Ectodermal cell (in vitro differentiated cells): ENCODE measurements at regions not wholly inside any gene's neighbourhood (a gene's known extent, or its start where the extent isn't known, plus 50 kb on each side); places are given as distances from the start of the nearest gene placed in this dataset.

Experiments
- H3K27ac ChIP-seq: 2 replicates; pipeline ENCODE4 v1.7.0; 2013; ENCODE audit warnings: mild to moderate bottlenecking, low read depth, low read length; ENCODE audit not compliant: insufficient read depth, poor library complexity, severe bottlenecking
- H3K27me3 ChIP-seq: 2 replicates; pipeline ENCODE4 v1.7.0; 2013; ENCODE audit warnings: mild to moderate bottlenecking, low read length; ENCODE audit not compliant: insufficient read depth, control insufficient read depth, poor library complexity, severe bottlenecking
- H3K36me3 ChIP-seq: one replicate; pipeline ENCODE4 v1.7.0; 2013; ENCODE audit warnings: low read length; ENCODE audit not compliant: control insufficient read depth, insufficient read depth
- H3K4me1 ChIP-seq: one replicate; pipeline ENCODE4 v1.7.0; 2013; ENCODE audit warnings: low read length; ENCODE audit not compliant: control insufficient read depth, insufficient read depth
- H3K4me3 ChIP-seq: 2 replicates; pipeline ENCODE4 v1.7.0; 2013; ENCODE audit warnings: low read depth, low read length, control low read depth; ENCODE audit not compliant: insufficient read depth
- H3K9me3 ChIP-seq: 2 replicates; pipeline ENCODE4 v1.7.0; 2013; ENCODE audit warnings: mild to moderate bottlenecking, low read length, moderate library complexity; ENCODE audit not compliant: control insufficient read depth
- WGBS, 2 experiments: methylation state at CpG; one replicate each; pipeline ENCODE4 v1.1.7; 2013; ENCODE audit warnings: missing lambda C conversion rate in 2 of 2; 5-methylcytosine and 5-hydroxymethylcytosine counted together

GRCh38 chr10:52961323-52961722 lies 188.7 kb upstream of the MBL2 start:
- H3K27ac ChIP-seq = no peak overlapping the region
- H3K9me3 ChIP-seq = no peaks in the 10 kb centered on the region
- no peaks in the 10 kb centered on the region for H3K4me1 ChIP-seq
- no peaks in the 10 kb centered on the region for H3K36me3 ChIP-seq
- WGBS, 2 experiments = 89 to 90% methylated on average over 2 of the region's 2 CpGs
- H3K27me3 ChIP-seq = no peaks in the 10 kb centered on the region
- no peak overlapping the region for H3K4me3 ChIP-seq

- H3K36me3 ChIP-seq = no peaks in the 10 kb centered on the region
- no peaks in the 10 kb centered on the region for H3K27me3 ChIP-seq
- no peaks in the 10 kb centered on the region for H3K4me1 ChIP-seq
- no peak overlapping the region for H3K27ac ChIP-seq
- no peaks in the 10 kb centered on the region for H3K9me3 ChIP-seq
- H3K4me3 ChIP-seq = no peak overlapping the region
- WGBS, 2 experiments = 17% methylated on average over 1 of the region's 2 CpGs; no CpG with 5 or more reads in 1 of the 2 experiments
Measured at GRCh38 chr10:52959810-52960209, 187.2 kb upstream of the MBL2 start.

- H3K4me1 ChIP-seq = no peaks in the 10 kb centered on the region
- no peaks in the 10 kb centered on the region for H3K9me3 ChIP-seq
- no peak overlapping the region for H3K4me3 ChIP-seq
- 92 to 95% methylated on average over 5 of the region's 5 CpGs for WGBS, 2 experiments
- no peaks in the 10 kb centered on the region for H3K27me3 ChIP-seq
- no peak overlapping the region for H3K27ac ChIP-seq
- H3K36me3 ChIP-seq = no peaks in the 10 kb centered on the region
Measured at GRCh38 chr10:52956861-52957260, 184.3 kb upstream of the MBL2 start.

GRCh38 chr10:52956461-52956860 lies 183.9 kb upstream of the MBL2 start:
- WGBS, 2 experiments = 92 to 94% methylated on average over 3 of the region's 3 CpGs
- no peak overlapping the region for H3K4me3 ChIP-seq
- H3K27ac ChIP-seq = no peak overlapping the region
- no peaks in the 10 kb centered on the region for H3K4me1 ChIP-seq
- H3K27me3 ChIP-seq = no peaks in the 10 kb centered on the region
- no peaks in the 10 kb centered on the region for H3K9me3 ChIP-seq
- no peaks in the 10 kb centered on the region for H3K36me3 ChIP-seq

- Histone ChIP-seq H3K4me1 (no peaks in the 10 kb centered on the region), H3K27ac (no peak overlapping the region), H3K9me3 (no peaks in the 10 kb centered on the region), H3K36me3 (no peaks in the 10 kb centered on the region), H3K4me3 (no peak overlapping the region), H3K27me3 (no peaks in the 10 kb centered on the region)
- WGBS, 2 experiments = 96 to 97% methylated on average over 21 of the region's 21 CpGs
Measured at GRCh38 chr10:52955337-52955736, 182.8 kb upstream of the MBL2 start.

- no peak overlapping the region for H3K4me3 ChIP-seq
- H3K36me3 ChIP-seq = no peaks in the 10 kb centered on the region
- 95 to 97% methylated on average over 5 of the region's 5 CpGs for WGBS, 2 experiments
- no peaks in the 10 kb centered on the region for H3K9me3 ChIP-seq
- no peak overlapping the region for H3K27ac ChIP-seq
- no peaks in the 10 kb centered on the region for H3K4me1 ChIP-seq
- no peaks in the 10 kb centered on the region for H3K27me3 ChIP-seq
Measured at GRCh38 chr10:52954407-52954806, 181.8 kb upstream of the MBL2 start.

GRCh38 chr10:52952391-52953055 lies 179.9 kb upstream of the MBL2 start:
- H3K9me3 ChIP-seq = no peaks in the 10 kb centered on the region
- no peak overlapping the region for H3K27ac ChIP-seq
- no peaks in the 10 kb centered on the region for H3K36me3 ChIP-seq
- H3K27me3 ChIP-seq = no peaks in the 10 kb centered on the region
- no peaks in the 10 kb centered on the region for H3K4me1 ChIP-seq
- H3K4me3 ChIP-seq = no peak overlapping the region
- WGBS, 2 experiments = 84 to 86% methylated on average over 9 of the region's 9 CpGs

GRCh38 chr10:52951824-52952223 lies 179.2 kb upstream of the MBL2 start:
- no peaks in the 10 kb centered on the region for H3K36me3 ChIP-seq
- H3K9me3 ChIP-seq = no peaks in the 10 kb centered on the region
- 40 to 41% methylated on average over 5 of the region's 5 CpGs for WGBS, 2 experiments

GRCh38 chr10:52950578-52950977 lies 178.0 kb upstream of the MBL2 start:
- Histone ChIP-seq H3K4me3 (no peak overlapping the region), H3K27ac (no peak overlapping the region), H3K9me3 (no peaks in the 10 kb centered on the region), H3K36me3 (no peaks in the 10 kb centered on the region), H3K4me1 (no peaks in the 10 kb centered on the region), H3K27me3 (no peaks in the 10 kb centered on the region)
- WGBS, 2 experiments = 93 to 94% methylated on average over 5 of the region's 5 CpGs

More at GRCh38 chr10:52951824-52952223, 179.2 kb upstream of the MBL2 start:
- Histone ChIP-seq H3K4me1 (no peaks in the 10 kb centered on the region), H3K4me3 (no peak overlapping the region), H3K27ac (no peak overlapping the region), H3K27me3 (no peaks in the 10 kb centered on the region)

- Histone ChIP-seq H3K36me3 (no peaks in the 10 kb centered on the region), H3K4me3 (no peak overlapping the region), H3K9me3 (no peaks in the 10 kb centered on the region), H3K27me3 (no peaks in the 10 kb centered on the region), H3K27ac (no peak overlapping the region), H3K4me1 (no peaks in the 10 kb centered on the region)
- 30 to 35% methylated on average over 13 of the region's 13 CpGs for WGBS, 2 experiments
Measured at GRCh38 chr10:52949899-52950298, 177.3 kb upstream of the MBL2 start.

GRCh38 chr10:52946486-52946885 lies 173.9 kb upstream of the MBL2 start:
- Histone ChIP-seq H3K36me3 (no peaks in the 10 kb centered on the region), H3K27ac (no peak overlapping the region), H3K27me3 (no peaks in the 10 kb centered on the region), H3K9me3 (no peaks in the 10 kb centered on the region), H3K4me1 (no peaks in the 10 kb centered on the region), H3K4me3 (no peak overlapping the region)
- WGBS, 2 experiments = 94 to 96% methylated on average over 5 of the region's 5 CpGs
